ENCODE measurements at regions not wholly inside any gene's neighbourhood (a gene's known extent, or its start where the extent isn't known, plus 50 kb on each side); places are given as distances from the start of the nearest gene placed in this dataset.

- no peak overlapping the region for H3K4me3 ChIP-seq (ENCODE audit: low read depth, low read length)
- DNase-seq (ENCODE audit: low read depth): no peak
- no peak for TF ChIP-seq CTCF (IDR thresholded peaks at IDR 0.05; ENCODE audit: insufficient read depth, low read depth, low read length)
These were observed 1337.5 kb downstream of the FSTL5 start for GRCh38 chr4:160826339-160826679.

GRCh38 chr4:160831165-160831922 is 1332.5 kb downstream of the FSTL5 start:
- no peak for TF ChIP-seq CTCF (IDR thresholded peaks at IDR 0.05; ENCODE audit: insufficient read depth, low read depth, low read length)
- no peak overlapping the region for H3K4me3 ChIP-seq (ENCODE audit: low read depth, low read length)
- DNase-seq (ENCODE audit: low read depth): no peak

GRCh38 chr4:160835789-160836188 is 1328.0 kb downstream of the FSTL5 start:
- no peak overlapping the region for H3K4me3 ChIP-seq (ENCODE audit: low read depth, low read length)
- no peak for TF ChIP-seq CTCF (IDR thresholded peaks at IDR 0.05; ENCODE audit: insufficient read depth, low read depth, low read length)
- no peak for DNase-seq (ENCODE audit: low read depth)

- DNase-seq (ENCODE audit: low read depth): no peak
- no peak for TF ChIP-seq CTCF (IDR thresholded peaks at IDR 0.05; ENCODE audit: insufficient read depth, low read depth, low read length)
- no peak overlapping the region for H3K4me3 ChIP-seq (ENCODE audit: low read depth, low read length)
These were observed 1327.4 kb downstream of the FSTL5 start for GRCh38 chr4:160836431-160836830.

GRCh38 chr4:160846121-160846520 is 1317.7 kb downstream of the FSTL5 start:
- no peak for TF ChIP-seq CTCF (IDR thresholded peaks at IDR 0.05; ENCODE audit: insufficient read depth, low read depth, low read length)
- H3K4me3 ChIP-seq (ENCODE audit: low read depth, low read length): no peak overlapping the region
- DNase-seq (ENCODE audit: low read depth): no peak

- no peak for TF ChIP-seq CTCF (IDR thresholded peaks at IDR 0.05; ENCODE audit: insufficient read depth, low read depth, low read length)
- no peak for DNase-seq (ENCODE audit: low read depth)
These were observed 1316.6 kb downstream of the FSTL5 start for GRCh38 chr4:160847228-160847627.

GRCh38 chr4:160848489-160848888 is 1315.3 kb downstream of the FSTL5 start:
- no peak for DNase-seq (ENCODE audit: low read depth)
- H3K4me3 ChIP-seq (ENCODE audit: low read depth, low read length): no peak overlapping the region
- no peak for TF ChIP-seq CTCF (IDR thresholded peaks at IDR 0.05; ENCODE audit: insufficient read depth, low read depth, low read length)

More at GRCh38 chr4:160847228-160847627, 1316.6 kb downstream of the FSTL5 start:
- no peak overlapping the region for H3K4me3 ChIP-seq (ENCODE audit: low read depth, low read length)
